Smooth muscle cell (in vitro differentiated cells): ENCODE measurements at regions not wholly inside any gene's neighbourhood (a gene's known extent, or its start where the extent isn't known, plus 50 kb on each side); places are given as distances from the start of the nearest gene placed in this dataset.
"Not testable (repeated sequence)": the region's sequence is repeated elsewhere in the genome, so short reads cannot be mapped to it uniquely, and the experiment has no call there.

ENCODE experiments used
- DNase-seq: peaks from one replicate; lab custom pipeline; 2025; ENCODE audit not compliant: unreplicated experiment; lab: John Stamatoyannopoulos, UW
- H2AFZ ChIP-seq: fragments of 200-600 bp; sonication (generic); 2 replicates; pipeline ENCODE4 v1.6.0; 2016; ENCODE audit warnings: antibody characterized with exemption, low read depth, mild to moderate bottlenecking
- H3F3A ChIP-seq: fragments of 200-600 bp; sonication (generic); 2 replicates; pipeline ENCODE4 v1.6.0; 2017; ENCODE audit warnings: antibody characterized with exemption, low read depth
- H3K27ac ChIP-seq: fragments of 200-600 bp; sonication (generic); 2 replicates; pipeline ENCODE4 v1.5.1; 2016; ENCODE audit warnings: low read depth, mild to moderate bottlenecking
- H3K27me3 ChIP-seq: fragments of 200-600 bp; sonication (generic); 2 replicates; pipeline ENCODE4 v1.6.1; 2016; ENCODE audit warnings: low read depth, mild to moderate bottlenecking
- H3K36me3 ChIP-seq: fragments of 200-600 bp; sonication (generic); 2 replicates; pipeline ENCODE4 v1.5.1; 2016; ENCODE audit warnings: low read depth
- H3K4me1 ChIP-seq: fragments of 200-600 bp; sonication (generic); 2 replicates; pipeline ENCODE4 v1.5.1; 2016; ENCODE audit warnings: low read depth
- H3K4me2 ChIP-seq: fragments of 200-600 bp; sonication (generic); 2 replicates; pipeline ENCODE4 v1.6.0; 2016; ENCODE audit warnings: mild to moderate bottlenecking
- H3K4me3 ChIP-seq: fragments of 200-600 bp; sonication (generic); 2 replicates; pipeline ENCODE4 v1.5.1; 2016; ENCODE audit warnings: mild to moderate bottlenecking
- H3K79me2 ChIP-seq: fragments of 200-600 bp; sonication (generic); 2 replicates; pipeline ENCODE4 v1.6.0; 2016; ENCODE audit warnings: low read depth, mild to moderate bottlenecking
- H3K9ac ChIP-seq: fragments of 200-600 bp; sonication (generic); 2 replicates; pipeline ENCODE4 v1.6.0; 2016; ENCODE audit warnings: low read depth
- H3K9me3 ChIP-seq: fragments of 200-600 bp; sonication (generic); replicated peaks from 2 replicates; pipeline ENCODE4 v1.5.1; 2016; ENCODE audit warnings: low read depth
- H4K20me1 ChIP-seq: fragments of 200-600 bp; sonication (generic); 2 replicates; pipeline ENCODE4 v1.6.0; 2016; ENCODE audit warnings: low read depth
- WGBS: methylation state at CpG from one replicate; pipeline ENCODE4 v1.1.7; 2016; ENCODE audit warnings: low lambda C conversion rate; 5-methylcytosine and 5-hydroxymethylcytosine counted together
- TF ChIP-seq, protein P1 (sequence below): fragments of 200-600 bp; sonication (generic); IDR thresholded peaks from 2 replicates; pipeline ENCODE4 v1.5.1; 2017; ENCODE audit warnings: borderline replicate concordance, mild to moderate bottlenecking, antibody characterized with exemption; ENCODE audit not compliant: insufficient read depth, poor library complexity, severe bottlenecking

DNA sequence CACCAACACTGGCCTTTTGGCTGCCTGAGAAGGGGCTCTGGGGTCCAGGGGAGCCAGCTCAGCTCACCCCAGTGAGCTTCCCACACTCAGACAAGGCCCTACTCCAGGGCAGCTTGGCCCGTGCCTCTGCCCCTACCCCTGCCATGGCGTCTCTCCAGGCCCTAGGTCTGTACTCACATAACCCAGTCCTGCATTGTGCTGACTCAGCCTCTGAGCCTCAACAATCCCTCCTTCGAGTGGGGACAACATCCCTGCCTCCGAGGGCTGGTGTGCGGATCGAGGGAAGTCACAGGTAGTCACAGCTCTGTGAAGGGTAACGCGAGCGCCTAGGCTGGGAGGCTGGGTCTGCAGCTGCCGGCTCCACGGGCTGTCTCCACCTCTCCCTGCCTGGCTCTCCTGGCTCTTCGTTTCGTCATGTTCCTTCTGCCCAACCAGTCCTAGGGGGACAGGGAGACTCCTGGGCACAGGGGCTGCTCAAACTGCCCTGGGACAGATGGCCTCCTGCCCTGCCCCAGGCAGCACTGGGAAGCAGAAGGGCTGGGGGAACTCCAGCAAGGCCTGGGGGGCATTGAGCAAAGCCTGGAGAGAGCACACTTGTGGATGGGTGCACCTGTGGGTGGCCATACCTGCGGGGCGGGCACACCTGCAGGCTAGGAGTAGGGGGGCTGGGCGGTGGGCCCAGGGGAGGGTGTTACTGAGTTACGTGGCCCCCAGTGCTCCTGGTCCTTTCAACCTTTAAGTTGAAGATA, 74.6 kb downstream of the RRM2 start:
- H3K79me2 ChIP-seq = no peaks in the 10 kb centered on the region
- no peaks in the 10 kb centered on the region for H3K27me3 ChIP-seq
- no peak overlapping the region for H3K4me2 ChIP-seq
- whole genome bisulfite sequencing = 96% methylated on average over 17 of the region's 17 CpGs
- H3F3A ChIP-seq = no peaks in the 10 kb centered on the region
- no peak overlapping the region for H3K27ac ChIP-seq
- no peaks in the 10 kb centered on the region for H3K36me3 ChIP-seq
- H3K9me3 ChIP-seq = no peaks in the 10 kb centered on the region
- DNase-seq = no peak
- H3K9ac ChIP-seq = no peak overlapping the region
- peaks cover under 1% of the 10 kb centered on the region for H3K4me1 ChIP-seq
- TF ChIP-seq, protein P1, sequence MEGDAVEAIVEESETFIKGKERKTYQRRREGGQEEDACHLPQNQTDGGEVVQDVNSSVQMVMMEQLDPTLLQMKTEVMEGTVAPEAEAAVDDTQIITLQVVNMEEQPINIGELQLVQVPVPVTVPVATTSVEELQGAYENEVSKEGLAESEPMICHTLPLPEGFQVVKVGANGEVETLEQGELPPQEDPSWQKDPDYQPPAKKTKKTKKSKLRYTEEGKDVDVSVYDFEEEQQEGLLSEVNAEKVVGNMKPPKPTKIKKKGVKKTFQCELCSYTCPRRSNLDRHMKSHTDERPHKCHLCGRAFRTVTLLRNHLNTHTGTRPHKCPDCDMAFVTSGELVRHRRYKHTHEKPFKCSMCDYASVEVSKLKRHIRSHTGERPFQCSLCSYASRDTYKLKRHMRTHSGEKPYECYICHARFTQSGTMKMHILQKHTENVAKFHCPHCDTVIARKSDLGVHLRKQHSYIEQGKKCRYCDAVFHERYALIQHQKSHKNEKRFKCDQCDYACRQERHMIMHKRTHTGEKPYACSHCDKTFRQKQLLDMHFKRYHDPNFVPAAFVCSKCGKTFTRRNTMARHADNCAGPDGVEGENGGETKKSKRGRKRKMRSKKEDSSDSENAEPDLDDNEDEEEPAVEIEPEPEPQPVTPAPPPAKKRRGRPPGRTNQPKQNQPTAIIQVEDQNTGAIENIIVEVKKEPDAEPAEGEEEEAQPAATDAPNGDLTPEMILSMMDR = no peak
- H4K20me1 ChIP-seq = no peaks in the 10 kb centered on the region
- no peak overlapping the region for H2AFZ ChIP-seq
- no peak overlapping the region for H3K4me3 ChIP-seq

DNA sequence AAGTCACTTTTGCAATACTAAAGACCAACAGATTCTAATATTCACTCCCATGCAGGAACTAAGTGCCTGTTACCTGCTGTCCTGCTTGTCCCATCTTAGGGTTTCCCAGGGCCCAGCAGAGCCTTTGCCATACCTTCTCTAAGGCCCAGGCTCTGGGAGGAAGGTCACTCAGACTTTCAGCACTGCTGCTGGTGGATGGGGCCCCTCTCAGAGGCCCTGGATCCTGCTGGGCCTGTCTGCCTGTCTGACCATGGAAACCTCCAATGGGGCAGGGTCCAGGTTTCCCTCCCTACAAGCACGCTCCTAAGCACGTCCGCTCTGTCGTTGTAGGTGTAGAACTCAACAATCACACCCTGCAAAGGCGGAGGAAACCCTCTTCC, 75.1 kb downstream of the RRM2 start:
- Histone ChIP-seq H3K4me1 (peaks cover 6% of the 10 kb centered on the region), H3K4me2 (no peak overlapping the region), H3K9me3 (no peaks in the 10 kb centered on the region), H3K9ac (no peak overlapping the region), H3K36me3 (no peaks in the 10 kb centered on the region), H3F3A (no peaks in the 10 kb centered on the region), H3K27me3 (no peaks in the 10 kb centered on the region), H3K4me3 (no peak overlapping the region), H3K79me2 (no peaks in the 10 kb centered on the region), H3K27ac (no peak overlapping the region), H2AFZ (no peak overlapping the region), H4K20me1 (no peaks in the 10 kb centered on the region)
- 98% methylated on average over 5 of the region's 5 CpGs for WGBS
- DNase-seq = no peak
- TF ChIP-seq, protein P1 = no peak

DNA sequence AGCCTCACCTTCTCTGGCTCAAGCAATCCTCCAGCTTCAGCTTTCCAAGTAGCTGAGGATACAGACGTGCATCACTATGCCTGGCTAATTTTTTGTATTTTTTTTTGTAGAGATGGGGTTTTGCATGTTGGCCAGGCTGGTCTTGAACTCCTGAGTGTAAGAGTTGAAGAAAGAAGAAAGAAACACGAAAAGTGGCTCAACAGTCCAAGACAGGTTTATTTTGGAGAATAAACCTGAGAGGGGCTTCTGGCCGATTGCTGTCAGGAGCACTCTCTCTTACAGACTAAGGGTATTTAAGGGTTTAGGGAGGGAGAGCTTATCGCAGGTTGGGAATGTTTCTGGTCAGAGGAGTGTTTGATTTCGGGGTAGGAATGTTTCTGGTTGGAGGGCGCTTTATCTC, 75.9 kb downstream of the RRM2 start:
- not testable (repeated sequence) for H3K4me3 ChIP-seq, H3K4me2 ChIP-seq, H3K9ac ChIP-seq, H3K4me1 ChIP-seq, H3K36me3 ChIP-seq, DNase-seq, H4K20me1 ChIP-seq, H2AFZ ChIP-seq, H3K79me2 ChIP-seq, H3K27me3 ChIP-seq, H3K9me3 ChIP-seq, H3K27ac ChIP-seq, H3F3A ChIP-seq
- 81% methylated on average over 6 of the region's 6 CpGs for WGBS

DNA sequence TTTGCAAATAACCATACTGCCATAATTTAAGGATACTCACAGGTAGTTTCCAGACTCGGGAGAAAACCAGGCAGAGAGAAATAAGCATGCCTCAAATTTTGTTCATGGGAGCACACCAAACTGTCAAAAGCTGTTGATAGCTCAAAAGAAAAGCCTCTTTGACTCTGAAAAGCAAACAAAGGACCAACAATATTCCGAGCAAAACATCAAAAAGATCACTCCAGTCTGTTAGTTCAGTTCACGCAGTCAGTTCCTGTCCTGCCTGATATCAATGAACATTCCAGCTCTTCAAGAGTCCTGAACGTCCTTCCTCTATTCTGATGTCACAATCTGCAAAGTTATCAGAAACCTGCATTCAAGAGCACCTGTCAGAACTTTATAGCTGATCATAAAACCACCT, 78.7 kb downstream of the RRM2 start:
- H3K4me1 ChIP-seq = peaks cover 22% of the 10 kb centered on the region
- no peaks in the 10 kb centered on the region for H3K27me3 ChIP-seq
- no peak overlapping the region for H2AFZ ChIP-seq
- TF ChIP-seq, protein P1 = no peak
- H3K79me2 ChIP-seq = no peaks in the 10 kb centered on the region
- H3K9me3 ChIP-seq = no peaks in the 10 kb centered on the region
- no peaks in the 10 kb centered on the region for H3K36me3 ChIP-seq
- no peak overlapping the region for H3K27ac ChIP-seq
- H4K20me1 ChIP-seq = no peaks in the 10 kb centered on the region
- H3K4me3 ChIP-seq = no peak overlapping the region
- WGBS = 91% methylated on average over 4 of the region's 4 CpGs
- DNase-seq = no peak
- H3F3A ChIP-seq = no peaks in the 10 kb centered on the region
- H3K9ac ChIP-seq = no peak overlapping the region
- no peak overlapping the region for H3K4me2 ChIP-seq
